B cell (primary cell): ENCODE measurements at regions not wholly inside any gene's neighbourhood (a gene's known extent, or its start where the extent isn't known, plus 50 kb on each side); places are given as distances from the start of the nearest gene placed in this dataset.

ENCODE experiments used
- ATAC-seq: fragments of 200-7000 bp; cut with Tn5 transposase; one replicate; pipeline ENCODE4 v1.10.0; 2021; ENCODE audit warnings: low read depth, mild to moderate bottlenecking, moderate number of reproducible peaks, moderate library complexity
- CTCF ChIA-PET: fragments of 350-600 bp; sonication (Branson Sonifier 250); formaldehyde crosslinking; loops from one replicate; lab custom pipeline; 2021; ENCODE audit warnings: antibody characterized with exemption, inconsistent platforms; lab: Charles Lee
- POLR2A ChIA-PET: fragments of 350-600 bp; sonication (Branson Sonifier 250); formaldehyde crosslinking; loops from one replicate; lab custom pipeline; 2021; ENCODE audit warnings: antibody characterized with exemption; lab: Charles Lee
- DNase-seq: peaks from one replicate; pipeline ENCODE4 v3.0.0; 2013
- H2AFZ ChIP-seq: 2 replicates; pipeline ENCODE4 v1.6.1; 2012; ENCODE audit warnings: mild to moderate bottlenecking, low read depth, low read length; ENCODE audit not compliant: insufficient read depth, poor library complexity, severe bottlenecking
- H3K27ac ChIP-seq, 2 donors: 1 replicate in 1 of 2; 2 replicates in 1 of 2; pipeline ENCODE4 v1.5.1; 2012 to 2013; ENCODE audit warnings: low read length in 2 of 2, mild to moderate bottlenecking in 2 of 2, moderate library complexity in 1 of 2
- H3K27me3 ChIP-seq, 4 experiments: fragments of 200-600 bp in 1 of 4; sonication (generic) in 1 of 4; replicated peaks in 1 of 4; 1 replicate in 2 of 4; 2 replicates in 2 of 4; pipeline versions ENCODE4 v1.6.1 to v1.7.0; 2013 to 2016; ENCODE audit warnings: low read length in 3 of 4, mild to moderate bottlenecking in 2 of 4, mixed read lengths in 1 of 4, moderate library complexity in 1 of 4; ENCODE audit not compliant: insufficient read depth in 4 of 4, control insufficient read depth in 3 of 4; ENCODE audit errors: control extremely low read depth in 1 of 4
- H3K36me3 ChIP-seq, 2 experiments: replicated peaks in 1 of 2; 1 replicate in 1 of 2; 2 replicates in 1 of 2; pipeline versions ENCODE4 v1.6.1 to v1.7.1; 2013; ENCODE audit warnings: low read length in 1 of 2; ENCODE audit not compliant: insufficient read depth in 2 of 2, control insufficient read depth in 1 of 2; ENCODE audit errors: control extremely low read depth in 1 of 2, extremely low read depth in 1 of 2
- H3K4me1 ChIP-seq, 2 donors: fragments of 200-600 bp in 1 of 2; sonication (generic) in 1 of 2; 1 replicate in 1 of 2; 2 replicates in 1 of 2; pipeline versions ENCODE4 v1.5.1 to v1.6.1; 2013 to 2017; ENCODE audit warnings: low read length in 2 of 2; ENCODE audit not compliant: control insufficient read depth in 2 of 2, insufficient read depth in 2 of 2
- H3K4me2 ChIP-seq: replicated peaks from 2 replicates; pipeline ENCODE3; 2012; ENCODE audit warnings: mild to moderate bottlenecking, low read depth, low read length; ENCODE audit not compliant: poor library complexity, severe bottlenecking
- H3K4me3 ChIP-seq, 5 experiments: fragments of 200-600 bp in 1 of 5; sonication (generic) in 1 of 5; 1 replicate in 3 of 5; 2 replicates in 2 of 5; pipeline versions ENCODE4 v1.5.1 to v1.7.0; 2011 to 2016; ENCODE audit warnings: low read length in 4 of 5, mild to moderate bottlenecking in 4 of 5, low read depth in 2 of 5, control low read depth in 1 of 5, moderate library complexity in 1 of 5; ENCODE audit not compliant: insufficient read depth in 1 of 5; ENCODE audit errors: control extremely low read depth in 1 of 5, extremely low read depth in 1 of 5
- H3K79me2 ChIP-seq: fragments of 200-600 bp; sonication (generic); one replicate; pipeline ENCODE4 v1.6.0; 2016; ENCODE audit warnings: low read length; ENCODE audit not compliant: control insufficient read depth, insufficient read depth
- H3K9ac ChIP-seq: fragments of 200-600 bp; sonication (generic); 2 replicates; pipeline ENCODE4 v1.6.1; 2017; ENCODE audit warnings: mild to moderate bottlenecking, low read length, moderate library complexity
- H3K9me3 ChIP-seq, 3 donors: one replicate each; pipeline versions ENCODE4 v1.6.1 to v1.7.1; 2013; ENCODE audit warnings: low read length in 2 of 3; ENCODE audit not compliant: control insufficient read depth in 2 of 3, insufficient read depth in 1 of 3; ENCODE audit errors: control extremely low read depth in 1 of 3
- H4K20me1 ChIP-seq: 2 replicates; pipeline ENCODE4 v1.6.0; 2012; ENCODE audit warnings: mild to moderate bottlenecking, low read length; ENCODE audit not compliant: insufficient read depth, control insufficient read depth, poor library complexity, severe bottlenecking
- H3K27ac Mint-ChIP-seq: one replicate; pipeline ENCODE4 v1.8.0; 2021; ENCODE audit warnings: mixed read lengths
- H3K27me3 Mint-ChIP-seq: one replicate; pipeline ENCODE4 v1.8.0; 2021; ENCODE audit warnings: mixed read lengths
- H3K4me1 Mint-ChIP-seq: one replicate; pipeline ENCODE4 v1.8.0; 2021; ENCODE audit warnings: mixed read lengths
- H3K4me3 Mint-ChIP-seq: one replicate; pipeline ENCODE4 v1.8.0; 2021; ENCODE audit warnings: mixed read lengths
- H3K9me3 Mint-ChIP-seq: one replicate; pipeline ENCODE4 v1.8.0; 2022; ENCODE audit warnings: mixed read lengths; ENCODE audit not compliant: insufficient read depth
- EZH2 ChIP-seq: IDR thresholded peaks from 2 replicates; pipeline ENCODE4 v1.6.1; 2012; ENCODE audit warnings: borderline replicate concordance, low read depth, mild to moderate bottlenecking, moderate library complexity, low read length; ENCODE audit not compliant: insufficient read depth, poor library complexity, severe bottlenecking
- WGBS: methylation state at CpG from one replicate; pipeline ENCODE4 v1.1.5; 2013; ENCODE audit warnings: missing lambda C conversion rate; ENCODE audit not compliant: insufficient coverage; 5-methylcytosine and 5-hydroxymethylcytosine counted together
- intact Hi-C: fragments of 100-400 bp; cut with micrococcal nuclease; formaldehyde crosslinking; loops from one replicate; pipeline ENCODE4 v1.10.0; 2022
- TF ChIP-seq, protein P1 (sequence below): fragments of 200-600 bp; IDR thresholded peaks from one replicate; pipeline ENCODE4 v1.8.0; 2022; ENCODE audit warnings: antibody characterized with exemption, mild to moderate bottlenecking

DNA sequence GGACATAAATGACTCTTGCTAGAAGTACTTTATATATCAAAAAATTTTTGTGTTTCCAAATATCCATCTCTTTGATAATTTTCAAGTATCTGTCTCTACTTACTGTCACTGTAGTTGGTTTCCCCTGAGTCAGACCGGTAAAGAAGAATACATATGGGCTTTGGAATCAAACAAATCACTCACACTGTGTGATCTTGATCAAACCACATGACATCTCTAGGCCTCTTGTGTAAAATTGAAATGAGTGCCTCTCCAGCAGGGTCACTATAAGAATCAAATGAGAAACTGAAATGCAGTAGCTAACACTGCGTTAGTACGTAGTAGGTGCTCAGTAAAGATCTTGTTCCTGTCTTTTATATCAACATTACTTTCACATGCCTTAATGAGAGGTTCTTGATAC lies 314.6 kb upstream of the STT3B start:
- ATAC-seq, result no peak
- no peak overlapping the region for H3K27ac ChIP-seq
- no peaks in the 10 kb centered on the region for H3K27me3 ChIP-seq
- H3K4me1 Mint-ChIP-seq, result peaks cover 30% of the 10 kb centered on the region
- no peaks in the 10 kb centered on the region for H3K27me3 Mint-ChIP-seq
- H3K4me2 ChIP-seq, result no peak overlapping the region
- no peaks in the 10 kb centered on the region for H3K79me2 ChIP-seq
- no peaks in the 10 kb centered on the region for H4K20me1 ChIP-seq
- WGBS, result no CpG with 5 or more reads among the region's 3 CpGs
- no peaks in the 10 kb centered on the region for H3K9me3 ChIP-seq
- H3K9me3 Mint-ChIP-seq, result no peaks in the 10 kb centered on the region
- no peak overlapping the region for H2AFZ ChIP-seq
- H3K9ac ChIP-seq, result no peak overlapping the region
- H3K27ac Mint-ChIP-seq, result no peak overlapping the region
- DNase-seq, result no peak
- no peak overlapping the region for H3K4me3 ChIP-seq
- CTCF ChIA-PET, result interaction anchor here (0.6 kb wide), 1 partner anchor 326 kb away, joined by 4 read pairs; no protein-coding TSS in a partner anchor
- no peak overlapping the region for H3K4me3 Mint-ChIP-seq
- POLR2A ChIA-PET, result no interaction called here
- TF ChIP-seq EZH2, result no peak
- TF ChIP-seq, protein P1, sequence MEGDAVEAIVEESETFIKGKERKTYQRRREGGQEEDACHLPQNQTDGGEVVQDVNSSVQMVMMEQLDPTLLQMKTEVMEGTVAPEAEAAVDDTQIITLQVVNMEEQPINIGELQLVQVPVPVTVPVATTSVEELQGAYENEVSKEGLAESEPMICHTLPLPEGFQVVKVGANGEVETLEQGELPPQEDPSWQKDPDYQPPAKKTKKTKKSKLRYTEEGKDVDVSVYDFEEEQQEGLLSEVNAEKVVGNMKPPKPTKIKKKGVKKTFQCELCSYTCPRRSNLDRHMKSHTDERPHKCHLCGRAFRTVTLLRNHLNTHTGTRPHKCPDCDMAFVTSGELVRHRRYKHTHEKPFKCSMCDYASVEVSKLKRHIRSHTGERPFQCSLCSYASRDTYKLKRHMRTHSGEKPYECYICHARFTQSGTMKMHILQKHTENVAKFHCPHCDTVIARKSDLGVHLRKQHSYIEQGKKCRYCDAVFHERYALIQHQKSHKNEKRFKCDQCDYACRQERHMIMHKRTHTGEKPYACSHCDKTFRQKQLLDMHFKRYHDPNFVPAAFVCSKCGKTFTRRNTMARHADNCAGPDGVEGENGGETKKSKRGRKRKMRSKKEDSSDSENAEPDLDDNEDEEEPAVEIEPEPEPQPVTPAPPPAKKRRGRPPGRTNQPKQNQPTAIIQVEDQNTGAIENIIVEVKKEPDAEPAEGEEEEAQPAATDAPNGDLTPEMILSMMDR, result no peak
- H3K4me1 ChIP-seq, result peaks cover 30 to 35% of the 10 kb centered on the region in 2 donors
- intact Hi-C loops, result no loop called here
- H3K36me3 ChIP-seq, result no peaks in the 10 kb centered on the region

DNA sequence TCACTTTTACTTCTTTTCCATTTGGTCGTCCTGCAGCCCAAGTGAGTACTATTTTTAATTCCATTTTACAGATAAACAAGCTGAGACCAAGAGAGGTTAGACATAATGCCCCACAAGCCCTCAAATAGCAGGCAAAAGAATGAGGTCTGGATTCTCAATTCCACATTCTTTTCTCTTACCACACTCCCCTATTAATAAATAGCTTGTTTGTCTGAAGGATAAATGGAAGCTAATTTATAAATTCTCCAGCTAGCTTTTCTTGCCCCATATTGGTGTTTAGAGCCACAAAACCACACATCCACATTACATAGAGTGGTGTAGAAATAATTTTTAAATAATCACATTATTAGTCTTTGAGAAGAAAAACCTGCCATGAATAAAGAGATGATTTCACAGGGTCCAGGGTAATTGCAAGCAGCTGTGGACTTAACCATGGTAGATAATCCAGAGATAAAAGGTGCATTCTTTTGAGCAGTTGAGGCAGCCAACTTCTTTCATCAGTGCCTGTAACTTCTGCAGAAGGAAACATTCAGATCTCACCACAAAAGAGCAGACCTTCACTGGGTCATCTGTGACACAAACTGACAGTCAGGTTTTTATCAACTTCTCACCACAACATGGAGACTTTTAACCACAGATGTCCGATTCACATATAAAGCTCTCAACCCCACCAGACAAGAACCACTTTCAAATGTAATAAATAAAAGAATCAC lies 313.4 kb upstream of the STT3B start:
- H3K27me3 ChIP-seq, result no peaks in the 10 kb centered on the region
- WGBS, result 0% methylated on average over 1 of the region's 2 CpGs
- DNase-seq, result no peak
- no peaks in the 10 kb centered on the region for H3K9me3 ChIP-seq
- ATAC-seq, result no peak
- no peak overlapping the region for H3K27ac ChIP-seq
- ChIA-PET POLR2A (no interaction called here), CTCF (interaction anchor here (0.7 kb wide), 1 partner anchor 62 kb away, joined by 3 read pairs; no protein-coding TSS in a partner anchor)
- Mint-ChIP-seq H3K9me3 (no peaks in the 10 kb centered on the region), H3K4me3 (no peak overlapping the region), H3K27ac (no peak overlapping the region), H3K27me3 (no peaks in the 10 kb centered on the region), H3K4me1 (peaks cover 28% of the 10 kb centered on the region)
- no peak overlapping the region for H3K4me3 ChIP-seq
- no peaks in the 10 kb centered on the region for H4K20me1 ChIP-seq
- peaks cover 26 to 32% of the 10 kb centered on the region in 2 donors for H3K4me1 ChIP-seq
- intact Hi-C loops, result no loop called here
- no peak overlapping the region for H3K9ac ChIP-seq
- TF ChIP-seq EZH2, result no peak
- TF ChIP-seq, protein P1, result no peak
- no peak overlapping the region for H2AFZ ChIP-seq
- H3K79me2 ChIP-seq, result no peaks in the 10 kb centered on the region
- H3K36me3 ChIP-seq, result no peaks in the 10 kb centered on the region
- no peak overlapping the region for H3K4me2 ChIP-seq
